ENCODE measurements at regions not wholly inside any gene's neighbourhood (a gene's known extent, or its start where the extent isn't known, plus 50 kb on each side); places are given as distances from the start of the nearest gene placed in this dataset.

GRCh38 chr13:33454844-33455705, 169.5 kb upstream of the STARD13 start:
- no peak overlapping the region for H3K27ac ChIP-seq
- no peak for DNase-seq (ENCODE audit: low read depth, low spot score)

DNA sequence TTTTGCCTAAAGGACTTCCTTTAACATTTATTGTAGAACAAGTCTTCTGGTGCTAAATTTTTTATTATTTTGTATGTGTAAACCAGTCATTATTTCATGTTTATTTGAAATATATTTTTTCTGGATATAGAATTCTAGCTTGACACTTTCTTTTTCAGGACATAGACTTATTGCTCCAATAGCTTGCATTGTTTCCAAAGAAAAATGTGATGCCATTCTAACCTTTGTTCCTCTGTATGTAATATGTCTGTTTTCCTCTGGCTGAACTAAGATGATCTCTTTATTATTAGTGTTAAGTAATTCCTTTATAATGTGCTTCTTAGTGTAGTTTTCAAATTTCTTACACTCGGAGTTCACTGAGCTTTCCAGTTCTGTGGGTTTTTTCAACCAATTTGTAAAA, 174.1 kb upstream of the STARD13 start:
- DNase-seq (ENCODE audit: low read depth, low spot score), result no peak
- H3K27ac ChIP-seq, result no peak overlapping the region

DNA sequence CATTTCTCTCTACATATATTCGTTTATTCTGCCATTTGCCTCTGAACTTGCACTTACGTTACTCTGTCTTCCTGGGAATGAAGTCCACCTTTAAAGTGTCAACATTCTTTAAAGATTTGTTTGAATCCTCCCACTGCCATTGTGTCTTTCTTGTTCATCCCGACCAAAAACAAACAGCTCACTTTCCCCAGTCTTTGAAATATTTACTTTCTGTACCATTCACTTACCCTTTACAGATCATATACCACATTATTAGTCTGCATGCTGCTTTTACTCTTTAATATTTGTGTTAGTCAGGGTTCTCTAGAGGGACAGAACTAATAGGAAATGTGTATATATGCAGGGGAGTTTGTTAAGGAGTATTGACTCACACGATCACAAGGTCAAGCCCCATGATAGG, 176.6 kb upstream of the STARD13 start:
- no peak for DNase-seq (ENCODE audit: low read depth, low spot score)
- H3K27ac ChIP-seq, result no peak overlapping the region

DNA sequence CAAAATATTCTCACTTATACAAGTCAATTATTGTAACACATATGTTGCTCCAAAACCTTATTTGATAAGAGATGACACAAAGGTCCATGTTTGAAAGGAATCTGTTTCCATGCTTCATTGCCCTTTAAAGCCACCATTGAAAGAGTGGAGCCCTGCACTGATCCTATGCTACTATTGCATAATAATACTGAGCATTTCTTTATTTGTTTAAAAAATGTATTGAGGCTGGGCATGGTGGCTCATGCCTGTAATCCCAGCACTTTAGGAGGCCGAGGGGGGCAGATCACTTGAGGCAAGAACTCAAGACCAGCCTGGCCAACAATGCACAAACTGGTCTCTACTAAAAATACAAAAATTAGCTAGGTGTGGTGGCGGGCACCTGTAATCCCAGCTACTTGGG, 178.8 kb upstream of the STARD13 start:
- no peak for DNase-seq (ENCODE audit: low read depth, low spot score)

GRCh38 chr13:33466262-33466661, 180.7 kb upstream of the STARD13 start:
- DNase-seq (ENCODE audit: low read depth, low spot score), result no peak
- H3K27ac ChIP-seq, result no peak overlapping the region

More for the DNA sequence above, 178.8 kb upstream of the STARD13 start:
- H3K27ac ChIP-seq, result no peak overlapping the region

- no peak overlapping the region for H3K27ac ChIP-seq
- no peak for DNase-seq (ENCODE audit: low read depth, low spot score)
These were observed 182.0 kb upstream of the STARD13 start for GRCh38 chr13:33467556-33467955.

DNA sequence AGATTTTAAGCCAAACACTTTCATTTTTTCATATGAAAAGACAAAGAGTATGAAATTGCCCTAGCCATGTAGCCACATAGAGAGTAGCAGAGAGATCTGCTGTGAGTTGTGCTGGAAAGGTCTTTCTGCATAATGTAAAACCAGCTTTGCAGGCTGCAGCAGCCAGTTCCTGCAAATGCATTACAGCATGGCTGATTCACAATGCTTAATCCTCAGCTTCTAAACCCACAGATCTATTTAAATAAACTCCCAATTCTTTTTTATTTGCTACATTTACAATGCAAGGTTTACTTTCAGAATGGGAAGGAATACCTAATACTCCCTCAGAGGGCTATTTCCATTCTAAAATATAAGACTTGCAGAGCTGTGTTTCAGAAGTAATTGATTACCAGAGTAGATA, 185.6 kb upstream of the STARD13 start:
- H3K27ac ChIP-seq, result peak overlapping the region; percentile 83
- DNase-seq (ENCODE audit: low read depth, low spot score), result no peak

- peak overlapping the region; percentile 83 for H3K27ac ChIP-seq
- peak; percentile 76 for DNase-seq (ENCODE audit: low read depth, low spot score)
These were observed 186.9 kb upstream of the STARD13 start for GRCh38 chr13:33472446-33472845.

- DNase-seq (ENCODE audit: low read depth, low spot score), result no peak
- H3K27ac ChIP-seq, result no peak overlapping the region
These were observed 193.6 kb upstream of the STARD13 start for GRCh38 chr13:33479105-33479504.

DNA sequence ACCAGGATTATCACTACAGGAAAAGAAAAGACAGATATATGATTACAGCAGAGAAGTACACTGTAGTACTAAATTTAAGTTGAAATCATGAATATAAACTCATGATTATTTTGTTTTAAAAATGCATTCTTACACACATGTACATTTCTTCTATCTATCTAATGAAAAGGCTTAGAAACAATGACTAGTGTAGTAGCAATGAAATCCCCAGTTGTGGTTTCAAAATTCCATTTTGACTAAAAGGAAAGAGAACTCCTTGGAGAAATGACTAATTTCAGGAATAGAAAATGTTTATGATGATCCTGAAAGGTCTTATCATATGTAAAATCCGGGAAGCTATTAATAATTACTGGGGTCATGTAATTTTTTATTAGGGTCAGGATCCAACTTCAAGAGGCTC, 195.0 kb upstream of the STARD13 start:
- no peak overlapping the region for H3K27ac ChIP-seq
- no peak for DNase-seq (ENCODE audit: low read depth, low spot score)

DNA sequence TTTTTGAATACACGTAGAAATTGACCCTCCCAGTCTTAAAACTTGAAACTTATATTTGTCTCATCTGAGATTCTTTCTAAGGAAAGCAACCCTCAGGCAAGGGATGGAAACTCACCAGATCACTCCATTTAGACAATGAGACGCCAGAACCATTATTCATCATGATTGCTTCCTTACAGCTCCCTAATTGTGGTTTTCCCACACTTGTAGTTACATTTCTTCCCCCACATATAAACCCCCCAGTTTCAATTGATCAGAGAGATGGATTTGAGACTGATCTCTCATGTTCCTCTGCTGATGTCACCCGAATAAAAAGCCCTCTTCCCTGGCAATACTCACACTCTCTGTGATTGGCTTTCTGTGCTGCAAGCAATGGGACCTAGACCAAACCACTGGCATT, 197.9 kb upstream of the STARD13 start:
- H3K27ac ChIP-seq, result peak overlapping the region; percentile 57
- peak; percentile 65 for DNase-seq (ENCODE audit: low read depth, low spot score)

DNA sequence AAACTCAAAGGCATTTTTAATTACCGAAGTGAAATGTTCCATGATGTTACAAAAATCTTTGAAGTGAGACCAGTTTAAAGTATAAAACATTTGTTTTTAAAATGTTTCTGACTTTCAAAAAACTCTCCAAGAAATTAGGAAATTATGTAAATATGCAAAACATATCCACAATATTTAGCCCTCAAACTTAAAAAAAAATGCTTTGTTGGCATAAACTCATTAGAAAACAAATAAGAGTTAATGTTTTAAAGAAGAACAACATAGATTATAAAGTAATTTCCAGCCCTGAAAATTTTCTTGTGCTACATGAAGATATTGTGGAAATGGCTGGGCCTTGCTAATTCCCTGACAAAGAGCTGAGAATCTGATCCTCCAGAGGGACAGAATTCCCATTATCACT, 199.7 kb upstream of the STARD13 start:
- DNase-seq (ENCODE audit: low read depth, low spot score), result no peak
- H3K27ac ChIP-seq, result no peak overlapping the region

- H3K27ac ChIP-seq, result no peak overlapping the region
- DNase-seq (ENCODE audit: low read depth, low spot score), result no peak
These were observed 202.2 kb upstream of the STARD13 start for GRCh38 chr13:33487575-33488243.

DNA sequence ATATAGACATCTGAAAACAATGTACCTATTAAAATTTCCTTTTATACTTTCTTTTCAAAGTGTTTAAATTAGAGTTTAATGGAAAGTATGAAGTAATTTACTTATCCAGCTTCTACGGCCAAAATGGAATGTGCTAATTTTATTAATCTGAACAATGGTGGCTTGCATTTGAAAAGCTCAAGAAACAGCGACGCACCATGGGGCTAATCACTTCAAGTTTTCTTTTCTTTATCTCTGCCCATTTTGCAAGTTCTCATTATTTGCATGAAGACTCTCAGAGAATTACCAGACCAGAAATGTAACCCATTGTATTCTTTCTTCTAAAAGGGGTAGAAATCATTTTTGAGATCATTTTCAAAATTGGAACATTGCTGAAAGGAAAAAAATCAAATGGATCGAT, 204.0 kb upstream of the STARD13 start:
- no peak overlapping the region for H3K27ac ChIP-seq
- DNase-seq (ENCODE audit: low read depth, low spot score), result no peak

DNA sequence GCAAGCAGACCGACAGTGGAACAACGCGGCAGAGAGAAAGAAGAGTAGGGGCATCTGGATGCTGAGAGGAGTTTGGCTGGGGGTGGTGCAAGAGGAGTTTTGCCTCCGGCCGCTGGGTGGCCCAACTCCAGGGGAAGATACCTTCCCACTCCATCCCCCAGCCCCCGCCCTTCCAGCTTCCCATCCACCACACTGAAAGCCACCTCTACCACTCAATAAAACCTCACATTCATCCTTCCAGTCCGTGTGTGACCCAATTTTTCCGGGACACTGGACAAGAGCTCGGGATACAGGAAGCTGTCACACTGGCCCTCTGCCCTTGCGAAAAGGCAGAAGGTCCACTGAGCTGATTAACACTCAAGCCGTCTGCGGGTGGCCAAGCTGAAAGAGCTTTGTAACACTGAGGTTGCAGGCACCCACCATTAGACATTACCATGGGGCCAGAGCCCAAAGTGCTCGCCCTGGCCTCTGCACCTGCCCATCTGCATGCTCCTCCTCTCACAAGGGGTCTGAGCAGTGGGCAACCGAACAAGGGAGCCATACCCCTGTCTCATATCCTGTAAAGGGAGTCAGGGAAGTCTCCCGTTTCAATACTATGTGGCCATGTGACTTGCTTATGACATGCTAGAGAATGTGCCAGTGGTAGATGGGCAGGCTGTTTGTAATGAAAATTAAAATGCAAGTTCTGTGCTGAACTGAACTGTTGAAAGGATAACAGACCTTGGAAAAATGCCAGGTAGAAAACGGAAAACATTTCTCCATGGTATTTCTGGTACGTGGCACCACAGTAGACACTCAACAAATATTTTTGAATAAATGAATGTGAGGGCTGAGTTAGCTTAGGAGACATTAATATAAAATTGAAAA, 205.1 kb upstream of the STARD13 start:
- no peak for DNase-seq (ENCODE audit: low read depth, low spot score)
- H3K27ac ChIP-seq, result no peak overlapping the region

DNA sequence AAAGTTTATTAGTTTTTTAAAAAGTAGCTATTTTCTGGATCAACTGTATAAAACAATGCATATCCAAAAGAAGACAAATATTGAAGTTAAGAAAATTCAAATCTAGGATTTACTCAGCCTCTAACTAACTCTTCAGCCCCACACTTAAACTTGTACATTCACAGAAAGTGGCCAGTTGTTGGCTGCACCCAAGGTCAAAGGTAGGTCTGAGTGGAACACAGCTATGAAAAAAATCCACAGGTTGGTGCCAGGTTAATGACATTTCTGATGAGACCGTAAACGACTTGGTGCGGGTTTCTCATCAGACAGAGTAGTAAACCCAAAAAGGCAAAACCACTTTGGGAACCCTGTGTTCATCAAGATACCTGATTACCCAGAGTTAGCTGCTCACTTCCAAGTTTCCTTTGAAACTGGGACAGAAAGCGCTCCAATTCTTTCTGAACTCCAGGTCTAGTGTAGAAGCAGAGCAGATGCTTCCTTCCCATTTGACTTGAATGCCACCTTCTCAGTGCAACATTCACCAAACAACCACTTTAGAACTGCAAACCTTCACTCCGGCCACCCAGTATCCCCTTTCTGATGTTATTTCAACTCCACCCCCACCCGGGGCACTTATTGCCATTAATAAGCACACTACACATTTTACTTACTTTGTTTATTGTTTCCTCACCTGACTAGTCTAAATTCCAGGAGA, 208.3 kb upstream of the STARD13 start:
- no peak for DNase-seq (ENCODE audit: low read depth, low spot score)
- H3K27ac ChIP-seq, result peak overlapping the region; percentile 84

GRCh38 chr13:33494596-33495204, 209.1 kb upstream of the STARD13 start:
- peak; percentile 48 for DNase-seq (ENCODE audit: low read depth, low spot score)
- H3K27ac ChIP-seq, result peak overlapping the region; percentile 84

DNA sequence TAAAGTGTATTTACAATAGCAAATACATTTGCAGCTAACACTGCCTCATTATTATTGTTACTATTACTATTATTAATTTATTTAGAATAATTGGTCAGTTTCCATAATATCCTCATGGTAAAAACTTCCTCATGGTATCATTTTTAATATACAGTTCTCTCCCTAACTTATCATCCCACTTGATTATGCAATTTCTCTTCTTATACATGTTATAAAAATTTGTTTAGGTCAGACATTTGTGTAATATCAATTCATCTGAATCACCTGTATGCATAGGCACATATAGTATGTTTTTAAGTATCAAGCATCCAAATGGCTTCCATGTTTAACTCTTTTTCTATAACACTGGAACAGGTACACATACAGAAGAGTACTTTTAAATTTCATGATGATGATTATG, 210.8 kb upstream of the STARD13 start:
- peak overlapping the region; percentile 18 for H3K27ac ChIP-seq
- no peak for DNase-seq (ENCODE audit: low read depth, low spot score)

DNA sequence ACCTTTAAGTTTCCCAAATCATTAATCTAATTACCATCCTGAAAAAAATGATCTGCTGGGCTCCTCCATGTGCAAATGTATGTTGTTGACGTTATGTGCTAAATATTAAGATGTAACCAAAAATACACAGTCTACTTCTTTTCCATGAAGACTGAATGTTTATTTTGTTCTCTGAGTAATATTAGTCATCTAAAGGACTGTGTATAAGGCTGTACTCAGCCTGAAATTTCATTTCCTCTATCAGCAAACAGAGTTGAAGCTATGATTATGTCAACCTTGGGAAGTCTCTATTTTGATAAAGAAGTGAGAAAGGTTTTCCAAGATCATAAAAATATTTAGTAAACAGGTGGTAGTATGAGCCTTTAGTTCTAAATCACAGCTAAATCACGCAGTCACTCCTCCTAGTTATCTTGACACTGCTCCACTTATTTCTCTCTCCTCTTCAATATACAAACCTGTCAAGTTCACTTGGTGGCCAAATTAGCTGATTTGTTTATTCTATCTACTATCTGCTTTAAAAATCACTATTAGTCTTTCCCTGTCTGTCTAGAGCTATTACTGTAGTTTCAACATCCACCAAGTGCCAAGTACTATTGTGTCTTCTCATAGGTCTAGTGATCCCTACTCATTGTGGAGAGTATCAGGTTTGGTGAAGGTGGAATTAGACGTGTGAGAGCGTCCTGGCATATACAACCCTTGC, 211.7 kb upstream of the STARD13 start:
- no peak for DNase-seq (ENCODE audit: low read depth, low spot score)
- H3K27ac ChIP-seq, result peak overlapping the region; percentile 18
